Type B pancreatic cell (in vitro differentiated cells): ENCODE measurements at regions not wholly inside any gene's neighbourhood (a gene's known extent, or its start where the extent isn't known, plus 50 kb on each side); places are given as distances from the start of the nearest gene placed in this dataset.

Source experiments
- DNase-seq: peaks from one replicate; pipeline ENCODE4 v3.0.0; 2021; ENCODE audit warnings: mixed read lengths; ENCODE audit not compliant: unreplicated experiment; ENCODE audit errors: extremely low spot score
- H3K27ac Mint-ChIP-seq: 2 replicates; pipeline ENCODE4 v1.8.0; 2021; ENCODE audit warnings: mild to moderate bottlenecking, mixed read lengths
- H3K27me3 Mint-ChIP-seq: 2 replicates; pipeline ENCODE4 v1.8.0; 2021; ENCODE audit warnings: mixed read lengths
- H3K36me3 Mint-ChIP-seq: 2 replicates; pipeline ENCODE4 v1.8.0; 2021; ENCODE audit warnings: mixed read lengths
- H3K4me1 Mint-ChIP-seq: one replicate; pipeline ENCODE4 v1.8.0; 2021; ENCODE audit warnings: mixed read lengths; ENCODE audit not compliant: unreplicated experiment
- H3K4me3 Mint-ChIP-seq: 2 replicates; pipeline ENCODE4 v1.8.0; 2021; ENCODE audit warnings: mild to moderate bottlenecking, mixed read lengths
- H3K9me3 Mint-ChIP-seq: 2 replicates; pipeline ENCODE4 v1.8.0; 2021; ENCODE audit warnings: mixed read lengths
- CTCF ChIP-seq: fragments of 200-600 bp; sonication (generic); conservative IDR thresholded peaks from 2 replicates; pipeline ENCODE4 v1.5.0; 2021; ENCODE audit warnings: antibody characterized with exemption, mild to moderate bottlenecking

GRCh38 chr18:77763530-77764145, 514.0 kb downstream of the GALR1 start:
- H3K27me3 Mint-ChIP-seq, result peaks cover 59% of the 10 kb centered on the region
- H3K27ac Mint-ChIP-seq, result no peak overlapping the region
- no peak overlapping the region for H3K4me3 Mint-ChIP-seq
- no peaks in the 10 kb centered on the region for H3K9me3 Mint-ChIP-seq
- DNase-seq, result no peak
- no peak for TF ChIP-seq CTCF
- H3K36me3 Mint-ChIP-seq, result no peaks in the 10 kb centered on the region
- no peaks in the 10 kb centered on the region for H3K4me1 Mint-ChIP-seq

- H3K27me3 Mint-ChIP-seq, result peaks cover 42% of the 10 kb centered on the region
- DNase-seq, result no peak
- no peaks in the 10 kb centered on the region for H3K4me1 Mint-ChIP-seq
- no peaks in the 10 kb centered on the region for H3K36me3 Mint-ChIP-seq
- no peak overlapping the region for H3K27ac Mint-ChIP-seq
- peak; percentile 83 for TF ChIP-seq CTCF
- no peak overlapping the region for H3K4me3 Mint-ChIP-seq
- H3K9me3 Mint-ChIP-seq, result no peaks in the 10 kb centered on the region
These were observed 515.8 kb downstream of the GALR1 start for GRCh38 chr18:77765468-77765867.

- TF ChIP-seq CTCF, result no peak
- Mint-ChIP-seq H3K36me3 (no peaks in the 10 kb centered on the region), H3K4me1 (no peaks in the 10 kb centered on the region), H3K27ac (no peak overlapping the region), H3K9me3 (no peaks in the 10 kb centered on the region), H3K4me3 (no peak overlapping the region), H3K27me3 (peaks cover 34% of the 10 kb centered on the region)
- DNase-seq, result no peak
These were observed 516.8 kb downstream of the GALR1 start for GRCh38 chr18:77766421-77766820.

GRCh38 chr18:77772177-77772576, 522.5 kb downstream of the GALR1 start:
- no peak for DNase-seq
- no peak overlapping the region for H3K27ac Mint-ChIP-seq

GRCh38 chr18:77776104-77776503, 526.5 kb downstream of the GALR1 start:
- Mint-ChIP-seq H3K27ac (no peak overlapping the region), H3K4me1 (no peaks in the 10 kb centered on the region), H3K9me3 (no peaks in the 10 kb centered on the region), H3K27me3 (peaks cover 3% of the 10 kb centered on the region), H3K4me3 (no peak overlapping the region), H3K36me3 (no peaks in the 10 kb centered on the region)
- no peak for DNase-seq
- no peak for TF ChIP-seq CTCF

More at GRCh38 chr18:77772177-77772576, 522.5 kb downstream of the GALR1 start:
- Mint-ChIP-seq H3K4me3 (no peak overlapping the region), H3K36me3 (no peaks in the 10 kb centered on the region), H3K9me3 (no peaks in the 10 kb centered on the region), H3K4me1 (no peaks in the 10 kb centered on the region), H3K27me3 (peaks cover 3% of the 10 kb centered on the region)
- TF ChIP-seq CTCF, result no peak

GRCh38 chr18:77777163-77777562, 527.5 kb downstream of the GALR1 start:
- TF ChIP-seq CTCF, result no peak
- Mint-ChIP-seq H3K36me3 (no peaks in the 10 kb centered on the region), H3K27ac (no peak overlapping the region), H3K27me3 (peaks cover 6% of the 10 kb centered on the region), H3K4me3 (no peak overlapping the region), H3K4me1 (no peaks in the 10 kb centered on the region), H3K9me3 (no peaks in the 10 kb centered on the region)
- DNase-seq, result no peak
